ENCODE measurements at regions not wholly inside any gene's neighbourhood (a gene's known extent, or its start where the extent isn't known, plus 50 kb on each side); places are given as distances from the start of the nearest gene placed in this dataset.

DNA sequence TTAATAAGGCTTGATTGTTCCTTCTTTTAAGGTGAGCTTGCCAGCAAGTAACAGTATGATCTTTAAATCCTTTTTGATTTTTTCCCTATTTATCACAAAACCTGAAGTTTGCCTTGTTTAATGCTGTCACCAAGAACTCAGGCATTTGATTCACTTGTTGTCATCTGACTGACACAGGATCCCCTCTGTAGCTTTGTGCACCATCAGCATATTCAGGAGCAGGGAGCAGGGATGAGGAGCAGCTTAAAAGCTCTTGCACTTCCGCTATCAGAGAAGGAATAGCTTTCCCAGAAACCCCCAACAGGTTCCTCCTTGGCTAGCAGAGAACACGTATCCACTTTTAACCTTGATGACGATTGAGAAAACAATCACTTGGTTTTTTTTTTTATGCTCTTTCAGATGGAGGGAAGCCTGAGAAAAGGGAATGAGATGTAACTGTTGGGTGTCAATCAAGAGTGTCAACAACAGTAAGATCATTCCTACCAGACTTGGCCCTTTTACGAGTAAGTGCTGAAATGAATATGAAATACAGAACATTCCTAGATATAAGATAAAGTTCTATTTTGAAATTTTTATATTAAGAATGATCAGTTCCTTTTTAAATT is 433.1 kb upstream of the CDH18 start:
- DNase-seq (ENCODE audit: low read depth) = no peak

All from iris pigment epithelial cell (primary cell).